Neutrophil (primary cell): ENCODE measurements at regions not wholly inside any gene's neighbourhood (a gene's known extent, or its start where the extent isn't known, plus 50 kb on each side); places are given as distances from the start of the nearest gene placed in this dataset.

ENCODE experiments used
- H3K27ac ChIP-seq: fragments of 200-600 bp; sonication (generic); 2 replicates; pipeline ENCODE4 v1.5.1; 2016; ENCODE audit warnings: mild to moderate bottlenecking, moderate library complexity
- H3K27me3 ChIP-seq: fragments of 200-600 bp; sonication (generic); 2 replicates; pipeline ENCODE4 v1.6.0; 2016; ENCODE audit warnings: mild to moderate bottlenecking
- H3K36me3 ChIP-seq: fragments of 200-600 bp; sonication (generic); 2 replicates; pipeline ENCODE4 v1.5.1; 2017
- H3K4me1 ChIP-seq, 2 experiments: fragments of 200-600 bp in 1 of 2; sonication (generic) in 1 of 2; 1 replicate in 1 of 2; 2 replicates in 1 of 2; pipeline versions ENCODE4 v1.5.1 to v1.6.1; 2013 to 2016; ENCODE audit warnings: low read depth in 1 of 2, low read length in 1 of 2, mild to moderate bottlenecking in 1 of 2, moderate library complexity in 1 of 2; ENCODE audit not compliant: control insufficient read depth in 1 of 2, insufficient read depth in 1 of 2
- H3K4me3 ChIP-seq, 2 experiments: fragments of 200-600 bp in 1 of 2; sonication (generic) in 1 of 2; 1 replicate in 1 of 2; 2 replicates in 1 of 2; pipeline ENCODE4 v1.5.1; 2013 to 2016; ENCODE audit warnings: low read depth in 1 of 2, low read length in 1 of 2, mild to moderate bottlenecking in 1 of 2, moderate library complexity in 1 of 2
- H3K9me3 ChIP-seq: fragments of 200-600 bp; sonication (generic); 2 replicates; pipeline ENCODE4 v1.5.1; 2016
- CTCF ChIP-seq: fragments of 200-600 bp; sonication (generic); IDR thresholded peaks from 2 replicates; pipeline ENCODE4 v1.5.1; 2016; ENCODE audit warnings: antibody characterized with exemption

- no peak overlapping the region for H3K27ac ChIP-seq
- H3K4me3 ChIP-seq, result no peak overlapping the region
- TF ChIP-seq CTCF, result no peak
- no peaks in the 10 kb centered on the region for H3K36me3 ChIP-seq
- no peaks in the 10 kb centered on the region for H3K27me3 ChIP-seq
- H3K9me3 ChIP-seq, result no peaks in the 10 kb centered on the region
- H3K4me1 ChIP-seq, result no peaks in the 10 kb centered on the region
Observed at GRCh38 chr10:78177491-78178185, 144.0 kb downstream of the RPS24 start.

GRCh38 chr10:78178397-78178796 lies 144.7 kb downstream of the RPS24 start:
- Histone ChIP-seq H3K27ac (no peak overlapping the region), H3K9me3 (no peaks in the 10 kb centered on the region), H3K4me3 (no peak overlapping the region), H3K4me1 (no peaks in the 10 kb centered on the region), H3K27me3 (no peaks in the 10 kb centered on the region), H3K36me3 (no peaks in the 10 kb centered on the region)
- no peak for TF ChIP-seq CTCF

- H3K27ac ChIP-seq, result no peak overlapping the region
- no peak for TF ChIP-seq CTCF
- no peak overlapping the region for H3K4me3 ChIP-seq
- no peaks in the 10 kb centered on the region for H3K36me3 ChIP-seq
- H3K4me1 ChIP-seq, result no peaks in the 10 kb centered on the region
- H3K27me3 ChIP-seq, result no peaks in the 10 kb centered on the region
- no peaks in the 10 kb centered on the region for H3K9me3 ChIP-seq
Observed at GRCh38 chr10:78178940-78179339, 145.3 kb downstream of the RPS24 start.

- H3K4me1 ChIP-seq, result no peaks in the 10 kb centered on the region
- H3K27me3 ChIP-seq, result no peaks in the 10 kb centered on the region
- H3K27ac ChIP-seq, result no peak overlapping the region
- H3K9me3 ChIP-seq, result no peaks in the 10 kb centered on the region
- no peak overlapping the region for H3K4me3 ChIP-seq
- no peak for TF ChIP-seq CTCF
- H3K36me3 ChIP-seq, result no peaks in the 10 kb centered on the region
Observed at GRCh38 chr10:78179886-78180705, 146.4 kb downstream of the RPS24 start.

GRCh38 chr10:78181381-78182055 lies 147.9 kb downstream of the RPS24 start:
- no peak overlapping the region for H3K4me3 ChIP-seq
- no peak overlapping the region for H3K27ac ChIP-seq
- no peaks in the 10 kb centered on the region for H3K4me1 ChIP-seq
- no peaks in the 10 kb centered on the region for H3K27me3 ChIP-seq
- no peaks in the 10 kb centered on the region for H3K9me3 ChIP-seq
- no peaks in the 10 kb centered on the region for H3K36me3 ChIP-seq
- TF ChIP-seq CTCF, result no peak
